Natural killer cell (primary cell): ENCODE measurements at regions not wholly inside any gene's neighbourhood (a gene's known extent, or its start where the extent isn't known, plus 50 kb on each side); places are given as distances from the start of the nearest gene placed in this dataset.

Source experiments
- ATAC-seq, 3 donors: fragments of 150-1000 bp in 2 of 3; fragments of 200-7000 bp in 1 of 3; cut with Tn5 transposase; 1 replicate in 1 of 3; 2 replicates in 2 of 3; pipeline ENCODE4 v1.10.0; 2021; ENCODE audit warnings: mild to moderate bottlenecking in 2 of 3, moderate library complexity in 2 of 3
- DNase-seq, 2 donors: peaks; one replicate each; pipeline versions ENCODE4 v3.0.0 to v3.0.0-alpha.2; 2013 to 2021; ENCODE audit warnings: mixed read lengths in 1 of 2
- H3K27ac ChIP-seq: one replicate; pipeline ENCODE4 v1.5.1; 2013; ENCODE audit warnings: mild to moderate bottlenecking, low read length
- H3K27me3 ChIP-seq: one replicate; pipeline ENCODE4 v1.6.1; 2013; ENCODE audit warnings: low read length; ENCODE audit not compliant: control insufficient read depth, insufficient read depth
- H3K36me3 ChIP-seq: one replicate; pipeline ENCODE4 v1.6.1; 2013; ENCODE audit warnings: low read length; ENCODE audit not compliant: control insufficient read depth, insufficient read depth
- H3K4me1 ChIP-seq: one replicate; pipeline ENCODE4 v1.6.1; 2013; ENCODE audit warnings: low read length; ENCODE audit not compliant: control insufficient read depth, insufficient read depth
- H3K4me3 ChIP-seq: one replicate; pipeline ENCODE4 v1.5.1; 2013; ENCODE audit warnings: low read length
- H3K9me3 ChIP-seq: one replicate; pipeline ENCODE4 v1.6.1; 2013; ENCODE audit warnings: low read length; ENCODE audit not compliant: control insufficient read depth, insufficient read depth
- H3K27ac Mint-ChIP-seq, 2 donors: one replicate each; pipeline ENCODE4 v1.8.0; 2022; ENCODE audit warnings: mild to moderate bottlenecking in 2 of 2, mixed read lengths in 2 of 2, moderate library complexity in 1 of 2
- H3K27me3 Mint-ChIP-seq, 2 donors: one replicate each; pipeline ENCODE4 v1.8.0; 2022; ENCODE audit warnings: low read depth in 2 of 2, mixed read lengths in 2 of 2
- H3K36me3 Mint-ChIP-seq: one replicate; pipeline ENCODE4 v1.8.0; 2022; ENCODE audit warnings: mixed read lengths
- H3K4me1 Mint-ChIP-seq, 2 donors: one replicate each; pipeline ENCODE4 v1.8.0; 2022; ENCODE audit warnings: mixed read lengths in 2 of 2
- H3K4me3 Mint-ChIP-seq: one replicate; pipeline ENCODE4 v1.8.0; 2022; ENCODE audit warnings: mild to moderate bottlenecking, moderate library complexity, mixed read lengths
- H3K9me3 Mint-ChIP-seq, 2 donors: one replicate each; pipeline ENCODE4 v1.8.0; 2022; ENCODE audit warnings: mixed read lengths in 2 of 2
- CTCF ChIP-seq: fragments of 200-600 bp; IDR thresholded peaks from one replicate; pipeline ENCODE4 v1.8.0; 2022; ENCODE audit warnings: antibody characterized with exemption
- WGBS: methylation state at CpG from one replicate; pipeline ENCODE4 v1.1.7; 2013; ENCODE audit warnings: missing lambda C conversion rate; ENCODE audit not compliant: insufficient coverage; 5-methylcytosine and 5-hydroxymethylcytosine counted together
- intact Hi-C: fragments of 100-400 bp; cut with micrococcal nuclease; formaldehyde crosslinking; loops from one replicate; pipeline ENCODE4 v1.14.2; 2022

DNA sequence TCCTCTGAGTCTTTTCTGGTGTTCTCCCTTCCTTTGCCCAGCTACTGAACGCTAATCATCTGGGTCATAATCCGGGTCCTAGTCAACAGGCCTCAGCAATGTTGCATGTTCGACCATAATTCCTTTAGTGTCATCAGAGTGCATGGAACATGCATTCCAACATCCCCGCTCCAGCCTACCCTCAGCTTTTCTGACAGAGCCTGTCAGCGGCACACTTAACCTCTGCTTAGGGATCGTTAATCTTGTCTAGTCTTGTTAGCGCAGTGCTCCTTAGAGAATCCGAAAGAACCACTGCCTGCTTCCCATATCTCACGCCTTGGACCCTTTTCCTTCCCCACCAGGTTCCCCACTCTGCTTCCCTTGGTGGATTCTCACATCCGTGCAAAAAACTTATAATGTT is 767.9 kb upstream of the ID2 start:
- intact Hi-C loops = no loop called here
- no peaks in the 10 kb centered on the region for H3K4me1 Mint-ChIP-seq
- WGBS = 87% methylated on average over 10 of the region's 10 CpGs
- H3K4me1 ChIP-seq = no peaks in the 10 kb centered on the region
- H3K9me3 Mint-ChIP-seq = no peaks in the 10 kb centered on the region
- DNase-seq (no peak), ATAC-seq (no peak)
- TF ChIP-seq CTCF = no peak
- H3K4me3 ChIP-seq = no peak overlapping the region
- H3K27ac Mint-ChIP-seq = no peak overlapping the region
- H3K36me3 Mint-ChIP-seq = no peaks in the 10 kb centered on the region
- H3K27me3 ChIP-seq = no peaks in the 10 kb centered on the region
- H3K27me3 Mint-ChIP-seq = no peaks in the 10 kb centered on the region
- H3K9me3 ChIP-seq = no peaks in the 10 kb centered on the region
- no peak overlapping the region for H3K4me3 Mint-ChIP-seq
- H3K36me3 ChIP-seq = no peaks in the 10 kb centered on the region
- H3K27ac ChIP-seq = no peak overlapping the region

DNA sequence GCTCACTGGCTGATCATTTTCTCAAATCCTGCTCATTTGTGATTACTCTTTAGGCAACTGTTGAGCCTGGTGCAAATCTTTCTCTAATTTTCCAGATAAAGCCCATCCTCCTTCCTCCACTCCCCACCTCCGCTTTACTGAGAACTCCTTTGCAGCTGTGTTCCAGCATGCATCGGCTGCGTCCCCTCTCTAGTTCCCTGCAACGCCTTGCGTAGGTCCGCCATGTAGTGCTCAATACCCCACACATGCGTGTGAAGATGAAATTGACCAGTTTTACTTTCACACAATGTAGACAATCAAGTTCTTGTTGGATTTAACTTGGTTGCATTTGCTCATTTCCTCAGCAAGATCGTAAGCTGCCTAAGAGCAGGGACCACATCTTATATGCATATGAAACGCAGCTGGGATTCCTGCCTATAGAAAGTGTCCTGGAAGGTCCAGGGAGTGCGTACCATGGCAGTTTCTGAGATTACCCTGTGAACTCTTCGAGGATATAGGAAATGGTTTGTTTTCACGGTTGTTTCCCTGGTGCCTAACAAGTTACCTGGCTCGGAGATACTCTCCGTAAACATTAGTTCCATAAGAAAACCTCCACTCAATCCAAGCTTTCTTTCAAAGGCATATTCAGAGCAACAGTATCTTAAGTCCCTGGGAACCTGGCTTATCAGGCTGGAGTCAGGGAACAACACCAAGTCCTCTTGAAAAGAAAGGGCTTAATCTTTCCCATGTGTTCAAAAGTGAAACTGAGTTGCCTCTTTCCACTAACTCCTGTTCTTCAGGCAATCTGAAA is 766.4 kb upstream of the ID2 start:
- H3K4me1 ChIP-seq = no peaks in the 10 kb centered on the region
- H3K27ac Mint-ChIP-seq = no peak overlapping the region
- H3K27ac ChIP-seq = no peak overlapping the region
- H3K36me3 ChIP-seq = no peaks in the 10 kb centered on the region
- no peak overlapping the region for H3K4me3 Mint-ChIP-seq
- 91% methylated on average over 14 of the region's 14 CpGs for WGBS
- no peak for DNase-seq
- TF ChIP-seq CTCF = no peak
- no peaks in the 10 kb centered on the region for H3K9me3 ChIP-seq
- no peaks in the 10 kb centered on the region for H3K9me3 Mint-ChIP-seq
- no peak for ATAC-seq
- H3K27me3 ChIP-seq = no peaks in the 10 kb centered on the region
- no peaks in the 10 kb centered on the region for H3K27me3 Mint-ChIP-seq
- no peaks in the 10 kb centered on the region for H3K4me1 Mint-ChIP-seq
- no peaks in the 10 kb centered on the region for H3K36me3 Mint-ChIP-seq
- H3K4me3 ChIP-seq = no peak overlapping the region
- intact Hi-C loops = no loop called here

GRCh38 chr2:7916670-7917069 is 765.2 kb upstream of the ID2 start:
- 81% methylated on average over 2 of the region's 2 CpGs for WGBS
- Mint-ChIP-seq H3K4me3 (no peak overlapping the region), H3K27ac (no peak overlapping the region), H3K4me1 (no peaks in the 10 kb centered on the region), H3K9me3 (no peaks in the 10 kb centered on the region), H3K36me3 (no peaks in the 10 kb centered on the region), H3K27me3 (no peaks in the 10 kb centered on the region)
- no peak for TF ChIP-seq CTCF
- ATAC-seq (no peak), DNase-seq (no peak)
- no peaks in the 10 kb centered on the region for H3K27me3 ChIP-seq
- no peaks in the 10 kb centered on the region for H3K4me1 ChIP-seq
- H3K36me3 ChIP-seq = no peaks in the 10 kb centered on the region
- H3K27ac ChIP-seq = no peak overlapping the region
- H3K4me3 ChIP-seq = no peak overlapping the region
- no peaks in the 10 kb centered on the region for H3K9me3 ChIP-seq
- intact Hi-C loops = no loop called here

DNA sequence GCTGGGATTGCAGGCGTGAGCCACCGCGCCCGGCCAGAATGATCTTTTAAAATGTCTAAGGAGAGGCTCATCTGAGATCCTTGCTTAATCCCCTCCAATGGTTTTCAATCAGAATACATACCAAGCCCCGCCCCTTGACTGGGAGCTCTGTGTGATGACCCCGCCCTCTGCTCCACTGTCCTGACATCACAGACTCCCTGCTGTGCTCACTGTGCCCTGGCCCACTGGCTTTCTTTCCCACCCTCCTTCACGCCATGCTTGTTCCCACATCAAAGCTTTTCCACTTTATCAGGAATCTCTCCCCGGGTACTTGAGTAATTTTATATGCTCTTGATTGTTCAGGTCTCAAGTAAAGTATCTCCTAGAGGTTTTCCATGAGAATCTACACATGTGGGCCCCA is 762.3 kb upstream of the ID2 start:
- H3K27me3 Mint-ChIP-seq = no peaks in the 10 kb centered on the region
- H3K4me3 ChIP-seq = no peak overlapping the region
- no peaks in the 10 kb centered on the region for H3K4me1 Mint-ChIP-seq
- no peak overlapping the region for H3K4me3 Mint-ChIP-seq
- no peaks in the 10 kb centered on the region for H3K4me1 ChIP-seq
- intact Hi-C loops = no loop called here
- TF ChIP-seq CTCF = no peak
- H3K36me3 ChIP-seq = no peaks in the 10 kb centered on the region
- no peaks in the 10 kb centered on the region for H3K9me3 ChIP-seq
- ATAC-seq (no peak), DNase-seq (no peak)
- no peak overlapping the region for H3K27ac ChIP-seq
- H3K27ac Mint-ChIP-seq = no peak overlapping the region
- H3K9me3 Mint-ChIP-seq = no peaks in the 10 kb centered on the region
- WGBS = 90% methylated on average over 7 of the region's 8 CpGs
- no peaks in the 10 kb centered on the region for H3K36me3 Mint-ChIP-seq
- H3K27me3 ChIP-seq = no peaks in the 10 kb centered on the region
